ENCODE measurements at regions not wholly inside any gene's neighbourhood (a gene's known extent, or its start where the extent isn't known, plus 50 kb on each side); places are given as distances from the start of the nearest gene placed in this dataset.

DNA sequence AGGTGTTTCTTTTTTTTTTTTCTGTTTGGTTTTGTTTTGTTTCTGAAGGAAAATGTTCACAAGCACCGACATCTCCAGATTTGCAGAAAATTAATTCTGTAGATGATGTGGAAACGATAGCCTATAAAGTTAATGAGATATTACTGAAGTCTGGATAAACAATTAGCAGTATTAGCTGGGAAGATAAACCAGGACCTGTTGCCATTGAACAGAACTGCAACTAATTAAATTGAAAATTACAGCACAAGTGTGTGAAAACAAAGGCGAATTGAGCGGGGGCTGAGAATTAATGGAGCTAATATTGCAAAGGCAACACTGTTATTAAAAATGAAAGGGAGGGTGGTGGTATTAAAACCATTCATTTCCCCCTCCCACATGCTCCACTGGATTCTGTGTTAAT is 107.5 kb upstream of the AJAP1 start:
- TF ChIP-seq L3MBTL2 (conservative IDR thresholded peaks at IDR 0.05) (no peak), SUZ12 (IDR thresholded peaks at IDR 0.05) (no peak), BHLHE40 (IDR thresholded peaks at IDR 0.05; ENCODE audit: borderline replicate concordance) (no peak), ZNF384 (IDR thresholded peaks at IDR 0.05) (no peak), TARDBP (IDR thresholded peaks at IDR 0.05) (no peak), SP1 (IDR thresholded peaks at IDR 0.05) (no peak), LEF1 (IDR thresholded peaks at IDR 0.05; ENCODE audit: borderline replicate concordance) (no peak), CTBP1 (IDR thresholded peaks at IDR 0.05; ENCODE audit: borderline replicate concordance) (no peak)
